Type B pancreatic cell (in vitro differentiated cells): ENCODE measurements at regions not wholly inside any gene's neighbourhood (a gene's known extent, or its start where the extent isn't known, plus 50 kb on each side); places are given as distances from the start of the nearest gene placed in this dataset.

Source experiments
- DNase-seq: peaks from one replicate; pipeline ENCODE4 v3.0.0; 2021; ENCODE audit warnings: mixed read lengths; ENCODE audit not compliant: unreplicated experiment; ENCODE audit errors: extremely low spot score
- H3K27ac Mint-ChIP-seq: 2 replicates; pipeline ENCODE4 v1.8.0; 2021; ENCODE audit warnings: mild to moderate bottlenecking, mixed read lengths
- H3K27me3 Mint-ChIP-seq: 2 replicates; pipeline ENCODE4 v1.8.0; 2021; ENCODE audit warnings: mixed read lengths
- H3K36me3 Mint-ChIP-seq: 2 replicates; pipeline ENCODE4 v1.8.0; 2021; ENCODE audit warnings: mixed read lengths
- H3K4me1 Mint-ChIP-seq: one replicate; pipeline ENCODE4 v1.8.0; 2021; ENCODE audit warnings: mixed read lengths; ENCODE audit not compliant: unreplicated experiment
- H3K4me3 Mint-ChIP-seq: 2 replicates; pipeline ENCODE4 v1.8.0; 2021; ENCODE audit warnings: mild to moderate bottlenecking, mixed read lengths
- H3K9me3 Mint-ChIP-seq: 2 replicates; pipeline ENCODE4 v1.8.0; 2021; ENCODE audit warnings: mixed read lengths
- TF ChIP-seq, protein P1 (sequence below): fragments of 200-600 bp; sonication (generic); conservative IDR thresholded peaks from 2 replicates; pipeline ENCODE4 v1.5.0; 2021; ENCODE audit warnings: antibody characterized with exemption, mild to moderate bottlenecking

- Mint-ChIP-seq H3K4me1 (no peaks in the 10 kb centered on the region), H3K27me3 (no peaks in the 10 kb centered on the region), H3K4me3 (no peak overlapping the region), H3K36me3 (no peaks in the 10 kb centered on the region), H3K9me3 (no peaks in the 10 kb centered on the region), H3K27ac (no peak overlapping the region)
- TF ChIP-seq, protein P1, sequence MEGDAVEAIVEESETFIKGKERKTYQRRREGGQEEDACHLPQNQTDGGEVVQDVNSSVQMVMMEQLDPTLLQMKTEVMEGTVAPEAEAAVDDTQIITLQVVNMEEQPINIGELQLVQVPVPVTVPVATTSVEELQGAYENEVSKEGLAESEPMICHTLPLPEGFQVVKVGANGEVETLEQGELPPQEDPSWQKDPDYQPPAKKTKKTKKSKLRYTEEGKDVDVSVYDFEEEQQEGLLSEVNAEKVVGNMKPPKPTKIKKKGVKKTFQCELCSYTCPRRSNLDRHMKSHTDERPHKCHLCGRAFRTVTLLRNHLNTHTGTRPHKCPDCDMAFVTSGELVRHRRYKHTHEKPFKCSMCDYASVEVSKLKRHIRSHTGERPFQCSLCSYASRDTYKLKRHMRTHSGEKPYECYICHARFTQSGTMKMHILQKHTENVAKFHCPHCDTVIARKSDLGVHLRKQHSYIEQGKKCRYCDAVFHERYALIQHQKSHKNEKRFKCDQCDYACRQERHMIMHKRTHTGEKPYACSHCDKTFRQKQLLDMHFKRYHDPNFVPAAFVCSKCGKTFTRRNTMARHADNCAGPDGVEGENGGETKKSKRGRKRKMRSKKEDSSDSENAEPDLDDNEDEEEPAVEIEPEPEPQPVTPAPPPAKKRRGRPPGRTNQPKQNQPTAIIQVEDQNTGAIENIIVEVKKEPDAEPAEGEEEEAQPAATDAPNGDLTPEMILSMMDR, result no peak
- no peak for DNase-seq
Measured at GRCh38 chr4:175290401-175290800, 372.2 kb downstream of the ADAM29 start.

- DNase-seq, result no peak
- H3K27ac Mint-ChIP-seq, result no peak overlapping the region
- TF ChIP-seq, protein P1, result no peak
- H3K36me3 Mint-ChIP-seq, result no peaks in the 10 kb centered on the region
- no peaks in the 10 kb centered on the region for H3K27me3 Mint-ChIP-seq
- H3K4me1 Mint-ChIP-seq, result no peaks in the 10 kb centered on the region
- H3K9me3 Mint-ChIP-seq, result no peaks in the 10 kb centered on the region
- no peak overlapping the region for H3K4me3 Mint-ChIP-seq
Measured at GRCh38 chr4:175297965-175298565, 379.9 kb downstream of the ADAM29 start.

DNA sequence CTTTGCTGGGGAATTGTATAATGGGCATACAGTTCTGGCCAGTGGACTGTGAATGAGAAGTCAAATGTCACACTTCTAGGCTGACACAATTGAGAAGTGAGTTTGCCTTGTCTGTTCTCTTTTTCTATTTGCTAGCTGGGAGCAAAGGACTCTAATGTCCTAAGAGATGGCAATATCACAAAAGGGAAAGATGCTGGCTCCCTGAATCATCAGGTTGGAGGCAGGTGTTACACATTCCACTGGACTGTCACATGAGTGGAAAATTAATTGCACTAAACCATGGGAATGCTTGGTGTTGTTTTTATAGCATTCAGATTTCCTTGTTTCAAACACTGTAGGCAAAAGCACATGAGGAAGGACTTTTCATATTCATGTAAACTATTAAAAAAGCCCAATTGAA lies 388.3 kb downstream of the ADAM29 start:
- H3K9me3 Mint-ChIP-seq, result no peaks in the 10 kb centered on the region
- no peaks in the 10 kb centered on the region for H3K36me3 Mint-ChIP-seq
- H3K27ac Mint-ChIP-seq, result no peak overlapping the region
- DNase-seq, result no peak
- H3K4me1 Mint-ChIP-seq, result peaks cover 7% of the 10 kb centered on the region
- no peak overlapping the region for H3K4me3 Mint-ChIP-seq
- TF ChIP-seq, protein P1, result no peak
- H3K27me3 Mint-ChIP-seq, result no peaks in the 10 kb centered on the region

GRCh38 chr4:175307326-175307725 lies 389.2 kb downstream of the ADAM29 start:
- TF ChIP-seq, protein P1, result no peak
- no peak overlapping the region for H3K27ac Mint-ChIP-seq
- H3K4me3 Mint-ChIP-seq, result no peak overlapping the region
- H3K27me3 Mint-ChIP-seq, result no peaks in the 10 kb centered on the region
- no peaks in the 10 kb centered on the region for H3K9me3 Mint-ChIP-seq
- H3K36me3 Mint-ChIP-seq, result no peaks in the 10 kb centered on the region
- peaks cover 7% of the 10 kb centered on the region for H3K4me1 Mint-ChIP-seq
- no peak for DNase-seq

DNA sequence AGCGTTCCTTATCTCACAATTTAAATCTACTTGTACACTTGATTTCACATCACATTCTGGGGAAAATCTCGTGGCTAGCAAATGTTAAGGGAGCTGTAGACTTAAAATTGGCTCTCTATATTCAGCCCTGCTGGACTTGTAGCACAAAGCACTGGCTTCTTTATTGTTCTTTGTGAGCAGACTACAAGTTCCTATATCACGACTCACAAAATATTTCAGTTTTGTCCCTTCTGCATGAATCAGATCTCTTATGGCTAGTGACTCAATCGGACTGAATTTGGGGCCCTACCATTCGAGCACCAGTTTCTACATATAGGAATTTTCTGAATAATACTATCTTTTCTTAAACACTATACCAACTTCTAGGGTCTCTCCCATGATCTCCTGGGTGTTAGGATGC lies 390.1 kb downstream of the ADAM29 start:
- Mint-ChIP-seq H3K4me3 (no peak overlapping the region), H3K4me1 (peaks cover 7% of the 10 kb centered on the region), H3K27me3 (no peaks in the 10 kb centered on the region), H3K9me3 (no peaks in the 10 kb centered on the region), H3K27ac (no peak overlapping the region), H3K36me3 (no peaks in the 10 kb centered on the region)
- TF ChIP-seq, protein P1, result no peak
- no peak for DNase-seq

DNA sequence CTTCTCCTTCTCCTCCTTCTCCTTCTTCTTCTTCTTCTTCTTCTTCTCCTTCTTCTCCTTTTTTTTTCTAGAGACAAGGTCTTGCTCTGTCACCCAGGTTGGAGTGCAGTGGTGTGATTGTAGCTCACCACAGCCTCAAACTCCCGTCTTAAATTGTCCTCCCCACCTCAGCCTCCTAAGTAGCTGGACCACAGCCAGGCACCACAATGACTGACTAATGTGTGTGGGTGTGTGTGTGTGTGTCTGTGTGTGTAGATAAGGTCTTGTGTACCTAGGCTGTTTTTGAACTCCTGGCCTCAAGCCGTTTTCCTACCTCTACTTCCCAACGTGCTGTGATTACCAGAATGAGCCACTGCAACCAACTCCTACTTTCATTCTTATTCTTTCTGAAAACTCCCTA lies 390.9 kb downstream of the ADAM29 start:
- TF ChIP-seq, protein P1, result no peak
- no peak for DNase-seq
- H3K36me3 Mint-ChIP-seq, result no peaks in the 10 kb centered on the region
- H3K27me3 Mint-ChIP-seq, result no peaks in the 10 kb centered on the region
- no peak overlapping the region for H3K27ac Mint-ChIP-seq
- H3K4me1 Mint-ChIP-seq, result peaks cover 7% of the 10 kb centered on the region
- no peak overlapping the region for H3K4me3 Mint-ChIP-seq
- H3K9me3 Mint-ChIP-seq, result no peaks in the 10 kb centered on the region
